Adrenal gland (tissue), 9 donors: ENCODE measurements at regions not wholly inside any gene's neighbourhood (a gene's known extent, or its start where the extent isn't known, plus 50 kb on each side); places are given as distances from the start of the nearest gene placed in this dataset.

ENCODE experiments used
- DNase-seq, 7 donors: peaks; one replicate each; pipeline ENCODE4 v3.0.0-alpha.2; 2019 to 2020
- H3K27ac ChIP-seq, 5 donors: fragments of 200-600 bp; sonication (generic) in 4 of 5; 1 replicate in 3 of 5; 2 replicates in 2 of 5; pipeline versions ENCODE4 v1.5.1 to v1.8.0; 2016 to 2020; ENCODE audit warnings: mild to moderate bottlenecking in 1 of 5
- H3K27me3 ChIP-seq: fragments of 200-600 bp; 2 replicates; pipeline ENCODE4 v1.8.0; 2021
- H3K36me3 ChIP-seq, 2 donors: fragments of 200-600 bp; replicated peaks in 1 of 2; 1 replicate in 1 of 2; 2 replicates in 1 of 2; pipeline versions ENCODE4 v1.5.1 to v1.8.0; 2018 to 2022
- H3K4me1 ChIP-seq, 2 donors: fragments of 200-600 bp; replicated peaks in 1 of 2; 1 replicate in 1 of 2; 2 replicates in 1 of 2; pipeline versions ENCODE4 v1.5.1 to v1.8.0; 2018 to 2021
- H3K4me3 ChIP-seq, 4 donors: fragments of 200-600 bp; sonication (generic) in 3 of 4; one replicate each; pipeline ENCODE4 v1.5.1; 2016 to 2018
- H3K9me3 ChIP-seq, 3 donors: fragments of 200-600 bp; sonication (generic) in 1 of 3; replicated peaks in 1 of 3; 1 replicate in 2 of 3; 2 replicates in 1 of 3; pipeline versions ENCODE4 v1.5.1 to v1.8.0; 2016 to 2021
- CTCF ChIP-seq, 6 experiments: fragments of 450-650 bp in 4 of 6; fragments of 200-600 bp in 2 of 6; sonication (generic) in 1 of 6; IDR thresholded peaks; 1 replicate in 5 of 6; 2 replicates in 1 of 6; pipeline versions ENCODE4 v1.5.1 to v1.8.0; 2016 to 2021; ENCODE audit warnings: antibody characterized with exemption in 6 of 6, mild to moderate bottlenecking in 2 of 6, moderate library complexity in 1 of 6
- POLR2A ChIP-seq, 2 donors: fragments of 450-650 bp; IDR thresholded peaks; one replicate each; pipeline ENCODE4 v1.6.1; 2017; ENCODE audit warnings: antibody characterized with exemption in 2 of 2, mild to moderate bottlenecking in 2 of 2, moderate library complexity in 1 of 2
- WGBS, 4 donors: extraction: QIAGEN DNeasy Blood & Tissue Kit in 2 of 4; methylation state at CpG; one replicate each; pipeline versions ENCODE4 v1.1.5 to v1.1.7; 2013 to 2017; 5-methylcytosine and 5-hydroxymethylcytosine counted together
- intact Hi-C, 2 donors: fragments of 100-400 bp; cut with DNase I; formaldehyde crosslinking; loops; one replicate each; pipeline versions ENCODE4 v1.14.1 to v1.15.0; 2022 to 2023
- donor health status: healthy with polysubstance abuse.
- donor health status: Bipolar disorder and iron deficiency.
- donor health status: DM: yes; HTN: yes; CAD: no.
- donor health status: DM: no; HTN: no; CAD: no.
- donor health status: DM: no; HTN: no; CAD: no.

GRCh38 chr2:134194519-134194918 lies 59.4 kb upstream of the MGAT5 start:
- H3K4me3 ChIP-seq: no peak overlapping the region
- no peaks in the 10 kb centered on the region for H3K9me3 ChIP-seq
- intact Hi-C loops: loop anchor here in 1 of 2 donors (5.0 kb wide), 1 partner anchor 77 kb away; no protein-coding TSS in a partner anchor
- WGBS, 4 donors: 58 to 64% (median 62%) methylated on average over 5 of the region's 5 CpGs
- H3K36me3 ChIP-seq: no peaks in the 10 kb centered on the region
- peaks cover 10 to 32% of the 10 kb centered on the region in 2 donors for H3K4me1 ChIP-seq
- H3K27ac ChIP-seq: peak overlapping the region in 3 of 5 donors; percentile 52 to 84 (median 68)
- no peaks in the 10 kb centered on the region for H3K27me3 ChIP-seq
- no peak for DNase-seq
- TF ChIP-seq CTCF (IDR thresholded peaks at IDR 0.05) (no peak), POLR2A (IDR thresholded peaks at IDR 0.05) (no peak)

GRCh38 chr2:134195341-134195740 lies 58.5 kb upstream of the MGAT5 start:
- 80 to 89% (median 85%) methylated on average over 6 of the region's 6 CpGs for WGBS, 4 donors

GRCh38 chr2:134197445-134197844 lies 56.4 kb upstream of the MGAT5 start:
- DNase-seq: no peak
- peaks cover 15 to 49% of the 10 kb centered on the region in 2 donors for H3K4me1 ChIP-seq
- TF ChIP-seq POLR2A (IDR thresholded peaks at IDR 0.05) (no peak), CTCF (IDR thresholded peaks at IDR 0.05) (no peak)
- H3K27me3 ChIP-seq: no peaks in the 10 kb centered on the region
- intact Hi-C loops: no loop called here
- H3K9me3 ChIP-seq: no peaks in the 10 kb centered on the region
- 82 to 95% (median 88%) methylated on average over 3 of the region's 3 CpGs for WGBS, 4 donors
- no peak overlapping the region for H3K4me3 ChIP-seq
- H3K36me3 ChIP-seq: no peaks in the 10 kb centered on the region
- no peak overlapping the region for H3K27ac ChIP-seq

More at GRCh38 chr2:134195341-134195740, 58.5 kb upstream of the MGAT5 start:
- intact Hi-C loops: no loop called here
- H3K4me3 ChIP-seq: no peak overlapping the region
- H3K27ac ChIP-seq: no peak overlapping the region
- no peaks in the 10 kb centered on the region for H3K9me3 ChIP-seq
- peaks cover 8 to 28% of the 10 kb centered on the region in 2 donors for H3K4me1 ChIP-seq
- TF ChIP-seq CTCF (IDR thresholded peaks at IDR 0.05) (no peak), POLR2A (IDR thresholded peaks at IDR 0.05) (no peak)
- DNase-seq: no peak
- no peaks in the 10 kb centered on the region for H3K27me3 ChIP-seq
- no peaks in the 10 kb centered on the region for H3K36me3 ChIP-seq

GRCh38 chr2:134198006-134198634 lies 55.8 kb upstream of the MGAT5 start:
- Histone ChIP-seq H3K4me1 (peaks cover 15 to 45% of the 10 kb centered on the region in 2 donors), H3K4me3 (no peak overlapping the region), H3K36me3 (no peaks in the 10 kb centered on the region), H3K9me3 (no peaks in the 10 kb centered on the region), H3K27me3 (no peaks in the 10 kb centered on the region), H3K27ac (no peak overlapping the region)
- intact Hi-C loops: no loop called here
- no peak for DNase-seq
- no peak for TF ChIP-seq CTCF (IDR thresholded peaks at IDR 0.05)
- TF ChIP-seq POLR2A (IDR thresholded peaks at IDR 0.05): no peak
- 79 to 93% (median 81%) methylated on average over 1 of the region's 1 CpG for WGBS, 4 donors
